Activated CD4-positive, alpha-beta T cell treated with anti-CD3 and anti-CD28 coated beads for 36 hours (primary cell): ENCODE measurements at regions not wholly inside any gene's neighbourhood (a gene's known extent, or its start where the extent isn't known, plus 50 kb on each side); places are given as distances from the start of the nearest gene placed in this dataset.
"Not testable (repeated sequence)": the region's sequence is repeated elsewhere in the genome, so short reads cannot be mapped to it uniquely, and the experiment has no call there.

Source experiments
- ATAC-seq: fragments of 200-7000 bp; cut with Tn5 transposase; one replicate; pipeline ENCODE4 v1.10.0; 2021; ENCODE audit warnings: mild to moderate bottlenecking, moderate library complexity
- CTCF ChIA-PET: fragments of 350-600 bp; sonication (Branson Sonifier 250); formaldehyde crosslinking; loops from one replicate; lab custom pipeline; 2021; ENCODE audit warnings: antibody characterized with exemption; lab: Charles Lee
- POLR2A ChIA-PET: fragments of 350-600 bp; sonication (Branson Sonifier 250); formaldehyde crosslinking; loops from one replicate; lab custom pipeline; 2021; ENCODE audit warnings: antibody characterized with exemption, inconsistent platforms; lab: Charles Lee
- DNase-seq: peaks from one replicate; pipeline ENCODE4 v3.0.0-alpha.2; 2020
- H3K27ac Mint-ChIP-seq: one replicate; pipeline ENCODE4 v1.8.0; 2021; ENCODE audit warnings: mixed read lengths
- H3K27me3 Mint-ChIP-seq: one replicate; pipeline ENCODE4 v1.8.0; 2021; ENCODE audit warnings: mixed read lengths
- H3K36me3 Mint-ChIP-seq: one replicate; pipeline ENCODE4 v1.8.0; 2021; ENCODE audit warnings: low read depth, mixed read lengths
- H3K4me1 Mint-ChIP-seq: one replicate; pipeline ENCODE4 v1.8.0; 2021; ENCODE audit warnings: mixed read lengths
- H3K4me3 Mint-ChIP-seq: one replicate; pipeline ENCODE4 v1.8.0; 2021; ENCODE audit warnings: mild to moderate bottlenecking, moderate library complexity, mixed read lengths
- H3K9me3 Mint-ChIP-seq: one replicate; pipeline ENCODE4 v1.8.0; 2021; ENCODE audit warnings: low read depth, mixed read lengths
- intact Hi-C, 2 experiments: fragments of 100-400 bp; cut with DNase I in 1 of 2; cut with micrococcal nuclease in 1 of 2; formaldehyde crosslinking; loops; one replicate each; pipeline versions ENCODE4 v1.14.2 to v1.15.1; 2022 to 2024; cut with DNase I, micrococcal nuclease

DNA sequence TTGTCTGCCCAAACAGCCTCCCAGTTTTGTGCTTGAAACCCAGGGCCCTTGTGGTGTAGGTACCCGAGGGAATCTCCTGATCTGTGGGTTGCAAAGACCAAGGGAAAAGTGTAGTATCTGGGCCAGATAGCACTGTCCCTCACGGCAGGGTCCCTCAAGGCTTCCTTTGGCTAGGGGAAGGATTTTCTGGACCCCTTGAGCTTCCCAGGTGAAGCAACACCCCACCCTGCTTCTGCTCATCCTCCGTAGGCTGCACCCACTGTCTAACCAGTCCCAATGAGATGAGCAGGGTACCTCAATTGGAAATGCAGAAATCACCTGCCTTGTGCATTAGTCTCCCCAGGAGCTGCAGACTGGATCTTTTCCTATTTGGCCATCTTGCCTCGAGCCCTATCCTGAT is 791.8 kb upstream of the MANEA start:
- ATAC-seq: no peak
- H3K4me1 Mint-ChIP-seq: no peaks in the 10 kb centered on the region
- H3K27me3 Mint-ChIP-seq: no peaks in the 10 kb centered on the region
- intact Hi-C loops: no loop called here
- no peak overlapping the region for H3K4me3 Mint-ChIP-seq
- DNase-seq: no peak
- no peak overlapping the region for H3K27ac Mint-ChIP-seq
- POLR2A ChIA-PET: no interaction called here
- peaks cover 8% of the 10 kb centered on the region for H3K9me3 Mint-ChIP-seq
- CTCF ChIA-PET: no interaction called here
- no peaks in the 10 kb centered on the region for H3K36me3 Mint-ChIP-seq

DNA sequence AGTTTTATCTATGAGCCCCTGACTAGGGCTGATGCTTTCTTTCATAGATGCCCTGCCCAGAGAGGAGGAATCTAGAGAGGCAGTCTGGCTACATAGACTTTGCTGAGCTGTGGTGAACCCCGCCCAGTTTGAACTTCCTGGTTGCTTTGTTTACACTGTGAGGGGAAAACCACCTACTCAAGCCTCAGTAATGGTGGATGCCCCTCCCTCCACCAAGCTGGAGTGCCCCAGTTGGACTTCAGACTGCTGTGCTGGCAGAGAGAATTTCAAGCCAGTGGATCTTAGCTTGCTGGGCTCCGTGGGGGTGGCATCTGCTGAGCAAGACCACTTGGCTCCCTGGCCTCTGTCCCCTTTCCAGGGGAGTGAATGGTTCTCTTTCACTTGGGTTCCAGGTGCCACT is 792.3 kb upstream of the MANEA start:
- not testable (repeated sequence) for ATAC-seq, H3K9me3 Mint-ChIP-seq, DNase-seq

DNA sequence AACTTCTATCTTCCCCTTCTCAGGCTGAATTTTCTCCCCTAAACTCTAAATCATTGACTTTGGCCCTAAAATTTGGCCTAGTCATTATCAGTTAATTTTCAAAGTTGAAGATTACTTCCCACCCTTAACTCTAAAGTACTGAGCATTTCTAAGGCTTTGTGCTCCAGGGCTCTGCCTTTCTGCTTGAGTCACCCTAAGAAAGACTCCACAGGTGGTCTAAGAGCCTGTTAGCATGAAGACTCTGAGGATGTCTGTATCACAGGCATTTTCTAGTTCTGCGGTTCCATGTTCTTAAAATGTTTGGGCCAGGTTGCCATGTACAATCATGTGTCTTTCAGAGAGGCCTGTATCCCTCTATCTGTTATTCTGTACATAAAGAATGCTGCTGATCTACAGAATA is 808.1 kb upstream of the MANEA start:
- Mint-ChIP-seq H3K4me1 (no peaks in the 10 kb centered on the region), H3K9me3 (no peaks in the 10 kb centered on the region), H3K4me3 (no peak overlapping the region), H3K27ac (no peak overlapping the region), H3K27me3 (no peaks in the 10 kb centered on the region), H3K36me3 (no peaks in the 10 kb centered on the region)
- CTCF ChIA-PET: no interaction called here
- intact Hi-C loops: no loop called here
- POLR2A ChIA-PET: no interaction called here
- ATAC-seq: no peak
- no peak for DNase-seq

More for the DNA sequence above, 792.3 kb upstream of the MANEA start:
- H3K4me3 Mint-ChIP-seq, intact Hi-C loops, H3K36me3 Mint-ChIP-seq, POLR2A ChIA-PET, H3K27me3 Mint-ChIP-seq, H3K4me1 Mint-ChIP-seq, H3K27ac Mint-ChIP-seq, CTCF ChIA-PET: not testable (repeated sequence)

DNA sequence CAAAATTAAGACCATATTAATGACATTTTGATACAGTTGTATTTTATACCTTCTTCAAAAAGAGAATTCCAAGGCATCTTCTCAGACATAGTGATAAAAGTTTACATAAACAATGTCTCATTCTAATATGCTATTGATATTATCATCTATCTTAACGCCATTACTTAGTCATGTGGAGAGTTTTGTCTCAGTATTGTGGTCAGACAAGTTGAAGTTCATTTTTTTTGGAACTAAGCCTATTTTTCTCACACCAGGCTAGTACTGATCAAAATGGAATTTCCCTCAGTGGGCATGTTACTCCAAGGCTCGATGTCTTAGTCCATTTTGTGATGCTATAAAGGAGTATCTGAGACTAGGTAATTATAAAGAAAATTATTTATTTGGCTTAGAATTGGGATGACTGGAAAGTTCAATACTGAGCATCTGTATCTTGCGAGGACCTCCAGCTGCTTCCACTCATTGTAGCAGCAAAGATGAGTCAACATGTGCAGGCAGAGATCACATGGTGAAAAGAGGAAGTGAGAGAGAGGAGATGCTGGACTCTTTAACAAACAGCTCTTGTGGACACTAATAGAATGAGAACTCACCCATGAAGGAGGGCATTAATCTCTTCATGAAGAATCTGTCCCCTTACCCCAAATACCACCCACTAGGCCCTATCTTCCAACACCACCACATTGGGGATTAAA is 825.5 kb upstream of the MANEA start:
- Mint-ChIP-seq H3K27me3 (no peaks in the 10 kb centered on the region), H3K9me3 (peaks cover 6% of the 10 kb centered on the region), H3K4me3 (no peak overlapping the region), H3K4me1 (no peaks in the 10 kb centered on the region), H3K27ac (no peak overlapping the region), H3K36me3 (no peaks in the 10 kb centered on the region)
- ATAC-seq (no peak), DNase-seq (no peak)
- ChIA-PET POLR2A (no interaction called here), CTCF (no interaction called here)
- intact Hi-C loops: no loop called here

DNA sequence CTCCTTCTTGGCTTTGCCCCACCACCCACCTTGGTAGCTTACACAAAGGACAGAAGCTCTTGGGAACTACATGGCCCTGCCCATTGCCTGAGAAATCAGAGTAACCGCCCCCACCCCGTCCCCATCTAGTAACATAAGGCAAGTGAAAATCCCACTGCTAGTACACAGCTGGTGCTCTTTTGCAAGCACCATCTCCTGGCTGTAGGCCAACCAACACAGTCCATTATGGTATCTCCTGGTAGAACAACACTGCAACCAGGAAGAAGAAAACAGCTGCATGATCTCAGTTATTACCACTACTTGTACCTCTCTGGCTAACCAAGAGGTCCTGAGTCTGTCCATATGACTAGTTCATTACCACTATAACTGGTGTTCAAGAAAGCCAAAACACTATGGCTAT is 841.1 kb upstream of the MANEA start:
- H3K4me3 Mint-ChIP-seq: no peak overlapping the region
- no peaks in the 10 kb centered on the region for H3K4me1 Mint-ChIP-seq
- no peaks in the 10 kb centered on the region for H3K27me3 Mint-ChIP-seq
- intact Hi-C loops: no loop called here
- no peak overlapping the region for H3K27ac Mint-ChIP-seq
- ChIA-PET CTCF (no interaction called here), POLR2A (no interaction called here)
- peaks cover 4% of the 10 kb centered on the region for H3K9me3 Mint-ChIP-seq
- H3K36me3 Mint-ChIP-seq: no peaks in the 10 kb centered on the region
- DNase-seq (no peak), ATAC-seq (no peak)

DNA sequence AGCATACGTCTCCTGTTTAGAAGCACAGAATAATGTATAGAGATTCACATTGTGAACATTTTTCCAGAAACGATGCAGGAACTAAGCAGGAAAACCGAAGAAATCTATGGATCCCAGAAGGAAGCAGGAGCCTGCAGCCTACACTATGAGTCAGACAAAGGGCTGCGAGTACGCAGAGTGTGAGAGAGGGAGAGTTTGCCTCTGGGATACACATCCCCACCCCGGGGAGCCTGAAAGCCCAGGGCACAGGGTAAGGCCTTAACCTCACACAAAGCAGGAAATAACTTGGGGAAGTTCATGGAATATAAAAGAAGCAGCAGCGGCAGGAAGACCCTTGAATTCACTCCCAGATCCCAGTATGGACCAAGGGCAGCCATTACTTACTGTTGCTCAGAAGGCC is 842.1 kb upstream of the MANEA start:
- DNase-seq (no peak), ATAC-seq (no peak)
- no peak overlapping the region for H3K27ac Mint-ChIP-seq
- POLR2A ChIA-PET: no interaction called here
- H3K4me3 Mint-ChIP-seq: no peak overlapping the region
- intact Hi-C loops: no loop called here
- no peaks in the 10 kb centered on the region for H3K4me1 Mint-ChIP-seq
- no peaks in the 10 kb centered on the region for H3K27me3 Mint-ChIP-seq
- H3K36me3 Mint-ChIP-seq: no peaks in the 10 kb centered on the region
- H3K9me3 Mint-ChIP-seq: peaks cover 4% of the 10 kb centered on the region
- CTCF ChIA-PET: no interaction called here

DNA sequence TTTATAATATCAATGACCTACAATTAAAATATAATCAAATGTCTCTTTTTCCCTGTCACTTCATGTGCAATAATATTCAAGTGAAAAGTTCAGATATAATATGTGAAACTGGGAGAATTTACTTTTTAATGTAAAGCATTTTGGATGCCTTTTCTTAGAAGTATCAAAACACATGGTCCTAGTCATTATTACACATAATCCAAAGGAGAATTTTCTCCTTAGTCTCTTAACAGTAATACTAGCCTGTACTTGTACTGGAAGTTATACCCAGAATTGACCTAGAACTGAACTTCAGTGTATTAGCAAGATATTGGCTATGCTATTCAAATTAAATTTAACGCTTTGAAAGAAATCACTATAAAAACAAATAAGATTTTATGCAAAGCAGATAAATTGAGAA is 842.6 kb upstream of the MANEA start:
- Mint-ChIP-seq H3K9me3 (peaks cover 1% of the 10 kb centered on the region), H3K4me1 (no peaks in the 10 kb centered on the region), H3K27me3 (no peaks in the 10 kb centered on the region), H3K4me3 (no peak overlapping the region), H3K27ac (no peak overlapping the region), H3K36me3 (no peaks in the 10 kb centered on the region)
- ATAC-seq (no peak), DNase-seq (no peak)
- intact Hi-C loops: no loop called here
- CTCF ChIA-PET: no interaction called here
- POLR2A ChIA-PET: no interaction called here

DNA sequence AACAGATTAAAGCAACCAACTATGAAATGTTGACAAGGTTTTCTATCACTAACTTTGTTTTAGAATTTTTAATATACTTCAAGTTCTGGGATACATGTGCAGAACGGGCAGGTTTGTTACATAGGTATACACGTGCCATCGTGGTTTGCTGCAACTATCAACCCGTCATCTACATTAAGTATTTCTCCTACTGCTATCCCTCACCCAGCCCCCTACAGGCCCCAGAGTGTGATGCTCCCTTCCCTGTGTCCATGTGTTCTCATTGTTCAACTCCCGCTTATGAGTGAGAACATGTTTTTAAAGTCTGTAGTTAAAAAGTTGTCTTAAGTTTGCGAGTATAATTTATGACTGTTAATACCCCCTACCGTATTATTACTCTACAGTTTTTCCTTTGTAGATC is 844.3 kb upstream of the MANEA start:
- no peaks in the 10 kb centered on the region for H3K27me3 Mint-ChIP-seq
- no peaks in the 10 kb centered on the region for H3K36me3 Mint-ChIP-seq
- no peak for DNase-seq
- peaks cover 5% of the 10 kb centered on the region for H3K9me3 Mint-ChIP-seq
- no peak overlapping the region for H3K27ac Mint-ChIP-seq
- no peak for ATAC-seq
- intact Hi-C loops: no loop called here
- no peak overlapping the region for H3K4me3 Mint-ChIP-seq
- ChIA-PET POLR2A (no interaction called here), CTCF (no interaction called here)
- no peaks in the 10 kb centered on the region for H3K4me1 Mint-ChIP-seq

DNA sequence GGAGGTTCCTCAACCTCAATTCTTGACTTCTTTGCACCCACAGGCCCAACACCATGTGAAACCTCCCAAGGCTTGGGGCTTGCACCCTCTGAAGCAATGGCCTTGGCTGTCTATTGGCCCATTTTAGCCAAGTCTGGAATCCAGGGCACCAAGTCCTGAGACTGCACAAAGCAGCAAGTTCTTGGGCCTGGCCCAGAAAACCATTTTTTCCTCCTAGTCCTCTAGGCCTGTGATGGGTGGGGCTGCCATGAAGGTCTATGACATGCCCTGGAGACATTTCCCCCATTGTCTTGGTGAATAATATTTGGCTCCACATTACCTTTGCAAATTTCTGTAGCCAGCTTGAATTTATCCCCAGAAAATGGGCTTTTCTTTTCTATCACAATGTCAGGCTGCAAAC is 849.6 kb upstream of the MANEA start:
- Mint-ChIP-seq H3K27ac (no peak overlapping the region), H3K27me3 (no peaks in the 10 kb centered on the region), H3K9me3 (peaks cover 19% of the 10 kb centered on the region), H3K4me3 (no peak overlapping the region), H3K4me1 (no peaks in the 10 kb centered on the region), H3K36me3 (no peaks in the 10 kb centered on the region)
- ChIA-PET CTCF (no interaction called here), POLR2A (no interaction called here)
- intact Hi-C loops: no loop called here
- DNase-seq: no peak
- no peak for ATAC-seq

DNA sequence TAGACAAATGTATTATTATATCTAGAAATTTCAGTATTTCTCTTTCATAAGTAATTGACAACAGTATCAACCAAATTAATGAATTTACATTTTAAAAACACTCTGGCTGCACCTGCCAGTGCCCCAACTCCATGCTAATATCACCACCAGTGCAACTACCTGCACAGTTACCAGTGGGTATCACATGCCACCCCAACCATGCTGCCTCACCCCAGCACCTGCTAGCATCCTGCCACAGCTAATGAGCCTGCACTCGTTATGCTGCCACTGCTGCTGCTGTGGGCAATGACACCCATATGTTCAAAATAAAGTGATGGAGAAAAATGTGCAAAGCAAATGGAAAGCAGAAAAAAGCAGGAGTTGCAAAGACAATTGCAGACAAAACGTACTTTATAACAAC is 855.9 kb upstream of the MANEA start:
- CTCF ChIA-PET: no interaction called here
- no peak for DNase-seq
- Mint-ChIP-seq H3K27ac (no peak overlapping the region), H3K36me3 (no peaks in the 10 kb centered on the region), H3K4me1 (no peaks in the 10 kb centered on the region), H3K27me3 (no peaks in the 10 kb centered on the region), H3K4me3 (no peak overlapping the region), H3K9me3 (peaks cover 12% of the 10 kb centered on the region)
- POLR2A ChIA-PET: no interaction called here
- ATAC-seq: no peak
- intact Hi-C loops: no loop called here

DNA sequence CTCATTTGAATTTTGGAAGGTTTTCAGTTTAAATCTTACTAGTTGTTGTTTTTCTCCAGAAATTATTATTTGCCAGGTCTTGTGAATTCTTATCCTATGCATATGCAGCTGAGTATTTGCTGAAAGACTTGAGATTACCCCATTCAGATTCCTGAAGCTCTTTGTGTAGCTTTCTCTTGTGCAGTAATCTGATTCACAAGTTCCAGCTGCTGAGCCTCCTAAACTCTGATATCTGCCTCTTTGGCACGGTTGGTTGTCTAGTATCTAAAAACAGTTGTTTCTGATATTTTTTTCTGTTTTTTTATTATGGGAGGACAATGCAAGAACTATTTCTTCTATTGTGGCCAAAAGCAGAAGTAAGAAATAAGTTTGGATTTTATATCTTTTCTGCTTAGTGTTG is 863.9 kb upstream of the MANEA start:
- no peak for DNase-seq
- ATAC-seq: no peak
- ChIA-PET POLR2A (no interaction called here), CTCF (interaction anchor here (1.0 kb wide), 1 partner anchor 9 kb away, joined by 3 read pairs; no protein-coding TSS in a partner anchor)
- Mint-ChIP-seq H3K36me3 (no peaks in the 10 kb centered on the region), H3K27me3 (no peaks in the 10 kb centered on the region), H3K4me3 (no peak overlapping the region), H3K9me3 (peaks cover under 1% of the 10 kb centered on the region), H3K27ac (no peak overlapping the region), H3K4me1 (no peaks in the 10 kb centered on the region)
- intact Hi-C loops: no loop called here

DNA sequence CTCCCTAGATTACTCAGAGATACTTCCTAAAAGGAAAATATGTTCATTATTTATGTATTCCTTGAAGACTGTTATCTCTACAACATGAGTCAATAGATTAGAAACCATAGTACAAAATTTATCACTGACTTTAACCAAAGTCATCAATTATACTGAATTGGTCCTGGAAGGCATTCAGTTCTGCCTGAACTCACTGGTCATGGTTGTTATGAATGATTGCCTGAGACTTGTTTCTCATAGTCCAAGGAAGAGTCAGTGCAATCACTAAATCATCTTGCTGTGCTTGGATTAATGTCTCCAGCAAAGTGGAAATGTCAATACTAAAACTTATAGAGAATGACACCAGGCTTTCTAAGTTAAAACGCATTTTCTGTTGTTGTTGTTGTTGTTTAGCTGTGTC is 878.6 kb upstream of the MANEA start:
- ChIA-PET POLR2A (no interaction called here), CTCF (no interaction called here)
- H3K36me3 Mint-ChIP-seq: no peaks in the 10 kb centered on the region
- no peak for DNase-seq
- no peak overlapping the region for H3K27ac Mint-ChIP-seq
- no peaks in the 10 kb centered on the region for H3K9me3 Mint-ChIP-seq
- no peaks in the 10 kb centered on the region for H3K27me3 Mint-ChIP-seq
- ATAC-seq: no peak
- no peaks in the 10 kb centered on the region for H3K4me1 Mint-ChIP-seq
- H3K4me3 Mint-ChIP-seq: no peak overlapping the region
- intact Hi-C loops: no loop called here

DNA sequence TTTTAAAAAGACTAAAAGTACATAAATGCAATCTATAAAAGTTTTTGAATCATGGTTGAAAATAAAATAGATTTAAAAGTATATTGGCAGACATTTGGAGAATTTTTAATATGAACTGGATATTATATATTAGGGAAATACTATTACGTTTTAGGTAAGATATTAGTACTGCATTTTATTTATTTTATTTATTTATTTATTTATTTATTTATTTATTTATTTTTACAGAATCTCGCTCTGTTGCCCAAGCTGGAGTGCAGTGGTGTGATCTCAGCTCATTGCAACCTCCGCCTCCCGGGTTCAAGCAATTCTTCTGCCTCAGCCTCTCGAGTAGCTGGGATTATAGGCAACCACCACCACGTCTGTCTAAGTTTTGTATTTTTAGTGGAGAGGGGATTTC is 890.1 kb upstream of the MANEA start:
- H3K4me3 Mint-ChIP-seq, H3K27ac Mint-ChIP-seq, H3K36me3 Mint-ChIP-seq, CTCF ChIA-PET, ATAC-seq, H3K27me3 Mint-ChIP-seq, DNase-seq, H3K9me3 Mint-ChIP-seq, POLR2A ChIA-PET, intact Hi-C loops, H3K4me1 Mint-ChIP-seq: not testable (repeated sequence)
